ENCODE measurements at regions not wholly inside any gene's neighbourhood (a gene's known extent, or its start where the extent isn't known, plus 50 kb on each side); places are given as distances from the start of the nearest gene placed in this dataset.

DNA sequence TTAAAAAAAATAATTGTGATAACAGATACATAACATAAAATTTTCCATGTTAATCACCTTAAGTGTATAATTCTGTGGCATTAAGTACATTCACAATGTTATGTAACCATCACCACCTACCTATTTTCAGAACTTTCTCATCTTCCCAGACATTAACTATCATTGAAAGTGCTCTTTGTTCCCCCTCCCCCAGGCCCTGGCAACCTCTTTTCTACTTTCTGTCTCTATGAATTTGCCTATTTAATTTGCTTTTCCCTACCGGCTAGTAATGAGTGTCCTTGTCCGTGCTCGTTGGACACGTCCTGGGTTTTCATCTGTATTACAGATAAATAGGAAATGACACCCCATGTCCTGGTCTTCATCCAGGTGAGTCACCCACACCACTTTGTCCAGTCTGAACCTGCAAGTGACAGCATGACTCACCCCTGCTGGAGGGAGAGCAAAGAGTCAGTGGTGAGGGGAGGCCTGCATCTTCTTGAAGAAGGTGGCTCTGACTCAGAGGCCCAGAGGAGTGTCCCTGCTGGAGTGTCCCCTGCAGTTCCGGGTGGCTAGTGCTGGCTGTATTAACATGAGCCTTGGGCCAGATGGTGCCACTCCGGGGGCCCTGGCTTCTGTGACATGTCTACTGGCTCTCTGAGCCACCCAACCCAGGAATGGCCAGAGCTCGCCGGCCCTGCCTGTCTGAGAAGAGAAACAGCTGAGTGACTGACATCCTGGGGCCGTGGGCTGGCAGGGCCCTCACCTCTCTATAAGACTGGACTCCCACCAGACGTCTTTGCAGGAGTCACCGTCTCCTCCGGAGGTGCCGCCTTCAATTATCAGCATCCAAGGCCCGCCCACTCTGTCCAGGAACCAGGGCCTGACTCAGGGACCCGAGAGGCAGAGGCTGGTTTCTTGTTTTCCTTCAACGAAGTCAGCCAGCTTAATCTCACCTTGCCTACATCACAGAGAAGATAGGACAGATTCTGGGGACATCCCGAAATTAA is 503.2 kb upstream of the MKI67 start:
- no peak for DNase-seq (ENCODE audit: low read depth in 2 of 3, low spot score in 2 of 3)

DNA sequence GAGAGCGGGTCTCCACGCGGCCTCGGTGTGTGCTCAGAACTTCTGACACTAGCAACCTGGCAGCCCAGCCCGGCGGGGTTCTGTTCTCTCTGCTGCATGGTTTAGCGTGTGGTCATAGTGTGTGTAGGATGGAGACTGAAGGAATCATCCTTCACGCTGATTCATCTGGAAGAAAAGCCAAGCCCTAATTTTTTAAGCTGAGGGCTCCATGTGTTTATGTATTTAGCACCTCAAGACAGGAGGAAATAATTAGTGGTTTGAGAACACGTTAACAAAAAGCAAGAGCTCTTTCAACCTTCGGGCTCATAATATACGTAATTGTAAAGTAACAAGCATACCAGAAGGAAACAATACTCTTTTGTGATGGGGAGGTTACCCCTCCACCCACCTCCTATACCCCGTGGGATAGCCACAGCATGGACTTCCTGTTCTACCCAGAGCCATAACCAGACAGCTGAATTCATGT is 504.6 kb upstream of the MKI67 start:
- DNase-seq (ENCODE audit: low read depth in 2 of 3, low spot score in 2 of 3), result no peak

DNA sequence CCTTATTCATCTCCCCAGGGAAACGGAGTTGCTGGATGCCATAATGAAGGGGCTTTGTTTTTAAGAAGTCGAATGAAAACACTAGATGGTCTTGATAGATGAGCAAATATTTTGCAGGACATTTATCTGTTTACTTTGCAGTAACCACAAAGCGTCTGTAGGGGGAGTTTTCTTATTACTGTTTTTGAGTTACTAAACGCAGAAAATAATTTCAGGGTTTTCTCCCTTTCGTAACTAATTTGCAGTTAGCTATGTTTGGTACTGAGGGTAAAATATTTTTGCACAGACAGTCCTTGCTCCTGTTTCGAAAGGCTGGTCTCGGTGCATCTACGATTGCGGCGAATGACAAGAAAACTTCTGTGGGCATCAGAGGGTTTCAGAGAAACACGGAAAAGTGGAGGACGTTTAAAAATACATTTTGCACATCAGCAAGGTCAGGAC is 505.6 kb upstream of the MKI67 start:
- DNase-seq (ENCODE audit: low read depth in 2 of 3, low spot score in 2 of 3), result peak in 2 of 3 donors; percentile 8 to 45

DNA sequence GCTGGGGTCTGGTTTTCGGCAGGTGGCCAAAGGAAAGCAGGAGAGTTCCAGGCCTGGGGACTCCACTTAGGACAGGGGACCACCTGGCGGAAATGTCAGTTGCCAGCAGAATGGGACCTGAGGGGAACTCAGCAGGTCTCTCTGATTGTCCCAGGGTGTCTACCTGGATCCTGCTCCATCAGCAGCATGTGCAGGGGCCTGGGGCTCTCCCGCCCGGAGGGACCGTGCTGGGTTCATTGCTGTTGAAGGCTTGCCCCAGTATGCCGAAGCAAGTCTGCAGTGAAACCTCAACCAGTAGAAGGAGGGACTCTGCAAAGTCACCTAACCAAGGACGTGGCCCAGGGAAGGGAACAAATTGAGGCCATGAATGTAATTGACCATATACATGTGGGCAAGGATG is 506.5 kb upstream of the MKI67 start:
- DNase-seq (ENCODE audit: low read depth in 2 of 3, low spot score in 2 of 3), result no peak

DNA sequence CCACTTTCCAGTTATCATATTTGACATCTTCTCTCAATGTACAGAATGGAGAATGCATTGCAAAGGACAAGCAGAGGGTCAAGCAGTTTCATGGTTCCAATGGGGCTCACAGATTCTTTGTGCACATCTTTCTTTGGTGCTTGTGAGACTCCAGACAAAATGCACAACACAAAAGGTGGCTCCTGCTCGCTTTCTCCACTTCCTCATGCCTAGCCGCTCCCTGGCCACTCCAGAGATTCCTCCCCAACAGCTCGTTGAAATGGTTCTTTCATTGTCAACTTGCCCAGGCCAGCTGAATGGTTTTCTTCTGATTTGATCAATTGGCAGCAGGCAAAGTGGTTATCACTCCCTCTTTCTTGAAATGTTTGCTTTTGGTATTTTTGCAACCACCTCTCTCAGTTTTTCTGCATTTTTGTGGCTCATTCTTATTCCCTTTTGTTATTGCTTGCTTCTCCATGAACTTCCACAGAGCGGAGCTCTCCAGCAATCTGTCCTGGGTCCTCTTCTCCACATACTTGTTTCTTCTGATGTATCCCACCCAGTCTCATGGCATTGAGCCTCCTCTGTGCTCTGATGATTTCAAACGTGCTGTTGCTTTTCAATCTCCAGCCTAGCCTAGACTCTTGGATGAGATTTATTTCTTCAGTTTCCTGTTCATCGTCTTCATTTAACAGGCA is 507.8 kb upstream of the MKI67 start:
- DNase-seq (ENCODE audit: low read depth in 2 of 3, low spot score in 2 of 3), result peak in 1 of 3 donors; percentile 10

DNA sequence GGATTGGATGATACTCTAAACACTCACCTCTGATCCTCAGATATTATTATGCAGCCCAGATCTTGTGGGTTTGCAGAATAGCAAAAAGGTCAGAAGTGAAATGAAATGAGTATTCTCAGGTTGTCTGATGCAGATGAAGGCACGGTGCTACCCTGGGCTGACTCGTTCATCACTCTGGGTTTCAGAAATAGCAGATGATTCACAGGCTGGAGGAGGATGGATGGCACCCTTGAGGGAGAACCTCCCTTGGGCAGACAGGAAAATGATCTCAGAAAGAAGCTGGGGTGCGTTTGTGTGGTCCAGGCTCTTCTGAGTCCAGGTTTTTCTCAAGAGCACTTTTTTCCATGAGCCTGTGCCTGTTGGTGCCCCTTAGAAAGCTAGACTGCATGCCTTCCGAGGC is 515.8 kb upstream of the MKI67 start:
- DNase-seq (ENCODE audit: low read depth in 2 of 3, low spot score in 2 of 3), result no peak

DNA sequence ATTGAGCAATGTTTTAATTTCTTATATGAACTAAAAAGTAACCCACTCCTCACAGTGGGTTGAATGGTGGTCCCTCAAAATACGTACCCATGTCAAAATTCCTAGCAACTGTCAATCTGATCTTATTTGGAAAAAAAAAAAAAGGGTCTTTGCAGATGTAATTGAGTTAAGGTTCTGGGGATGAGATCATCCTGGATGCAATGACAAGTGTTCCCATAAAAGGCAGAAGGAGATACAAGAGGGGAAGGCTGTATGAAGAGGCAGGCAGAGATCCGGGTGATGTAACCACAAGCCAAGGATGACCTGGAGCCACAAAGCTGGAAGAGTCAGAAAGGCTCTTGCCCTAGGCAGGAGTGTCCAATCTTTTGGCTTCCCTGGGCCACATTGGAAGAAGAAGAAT is 516.3 kb upstream of the MKI67 start:
- no peak for DNase-seq (ENCODE audit: low read depth in 2 of 3, low spot score in 2 of 3)

DNA sequence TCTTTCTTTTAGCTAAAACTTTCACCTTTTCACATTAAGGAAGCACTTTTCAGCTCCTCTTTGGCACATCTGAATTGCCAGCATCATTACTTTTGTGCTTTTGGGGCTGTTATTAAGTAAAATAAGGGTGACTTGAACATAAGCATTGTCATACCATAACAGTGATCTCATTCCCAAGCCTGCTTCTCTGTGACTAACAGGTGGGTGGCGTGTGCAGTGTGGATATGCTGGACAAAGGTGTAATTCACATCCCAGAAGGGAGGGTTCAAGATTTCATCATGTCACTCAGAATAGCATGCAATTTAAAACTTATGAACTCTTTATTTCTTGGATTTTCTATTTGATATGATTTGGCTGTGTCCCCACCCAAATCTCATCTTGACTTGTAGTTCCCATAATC is 517.4 kb upstream of the MKI67 start:
- no peak for DNase-seq (ENCODE audit: low read depth in 2 of 3, low spot score in 2 of 3)

DNA sequence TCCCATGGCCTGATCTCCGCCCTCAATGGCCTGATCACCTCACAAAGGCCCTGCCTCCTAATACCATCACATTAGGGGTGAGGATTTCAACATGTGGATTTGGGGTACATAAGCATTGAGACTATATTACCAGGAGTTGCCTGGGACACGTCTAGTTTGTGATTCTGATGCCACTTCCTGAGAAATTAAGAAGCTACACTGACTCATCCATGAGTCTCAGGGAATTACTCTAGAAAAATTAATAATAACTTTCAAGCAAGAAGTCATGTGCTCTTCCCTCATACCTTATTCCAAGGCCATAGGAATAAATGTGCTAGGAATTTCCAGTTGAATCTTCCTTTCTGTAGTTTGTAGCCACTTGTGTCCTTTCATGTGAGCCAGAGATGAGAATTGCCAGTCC is 519.3 kb upstream of the MKI67 start:
- DNase-seq (ENCODE audit: low read depth in 2 of 3, low spot score in 2 of 3), result no peak

DNA sequence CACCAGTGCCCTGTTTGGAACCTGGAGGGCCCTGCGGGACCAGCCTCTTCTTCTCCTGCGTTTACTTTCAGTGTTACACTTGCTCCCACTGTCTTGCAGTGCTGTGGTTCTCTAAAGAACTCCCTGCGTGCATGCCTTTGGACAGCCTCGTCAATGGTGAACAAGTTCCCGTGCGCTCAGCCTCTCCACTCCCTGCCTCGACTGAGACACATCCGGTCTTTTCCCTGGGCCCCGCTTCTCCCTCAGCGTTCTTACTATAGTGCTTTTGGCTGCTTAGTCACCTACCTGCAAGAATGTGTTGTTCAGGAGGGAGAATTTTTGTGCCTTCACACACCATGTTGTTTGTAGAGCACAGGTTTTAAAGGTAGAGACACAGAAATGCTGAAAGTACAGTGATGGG is 520.7 kb upstream of the MKI67 start:
- DNase-seq (ENCODE audit: low read depth in 2 of 3, low spot score in 2 of 3), result no peak

DNA sequence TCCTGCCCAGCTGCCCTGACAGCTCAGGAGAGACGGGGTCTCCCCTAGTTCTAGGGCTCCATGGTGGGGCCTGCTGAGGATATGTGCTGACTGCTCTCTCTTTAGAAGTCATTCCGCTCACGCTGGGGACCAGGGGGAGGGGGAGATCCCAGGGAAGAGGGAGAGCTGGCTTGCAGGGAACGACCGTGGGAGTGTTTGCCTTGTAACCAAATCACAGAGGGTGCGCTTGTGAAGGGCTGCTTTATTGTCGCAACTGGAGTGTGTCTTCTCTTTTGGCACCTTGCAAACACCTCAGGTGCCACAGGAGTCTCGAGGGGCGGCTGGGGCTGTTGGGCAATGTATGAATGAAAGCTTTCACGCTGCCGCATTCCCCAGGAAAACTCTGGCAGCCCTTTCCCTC is 531.3 kb upstream of the MKI67 start:
- DNase-seq (ENCODE audit: low read depth in 2 of 3, low spot score in 2 of 3), result no peak

DNA sequence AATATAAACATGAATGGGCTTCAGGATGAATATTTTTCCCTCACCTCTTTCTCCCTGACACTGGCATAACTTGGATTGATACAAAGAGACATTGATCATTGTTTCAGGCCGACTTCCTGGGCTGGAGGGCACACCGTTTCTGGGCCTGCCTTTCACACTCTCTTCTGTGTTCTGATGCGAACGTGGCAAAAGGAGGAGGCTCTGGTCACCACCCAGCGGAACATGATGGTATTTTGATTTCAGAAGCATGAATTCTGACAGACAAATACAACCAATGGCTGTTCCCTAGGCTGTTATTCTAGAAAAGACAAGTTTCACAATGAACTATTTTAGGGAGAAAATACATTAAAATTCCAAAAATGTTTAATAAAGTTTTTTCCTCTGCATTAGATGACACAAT is 534.5 kb upstream of the MKI67 start:
- no peak for DNase-seq (ENCODE audit: low read depth in 2 of 3, low spot score in 2 of 3)

DNA sequence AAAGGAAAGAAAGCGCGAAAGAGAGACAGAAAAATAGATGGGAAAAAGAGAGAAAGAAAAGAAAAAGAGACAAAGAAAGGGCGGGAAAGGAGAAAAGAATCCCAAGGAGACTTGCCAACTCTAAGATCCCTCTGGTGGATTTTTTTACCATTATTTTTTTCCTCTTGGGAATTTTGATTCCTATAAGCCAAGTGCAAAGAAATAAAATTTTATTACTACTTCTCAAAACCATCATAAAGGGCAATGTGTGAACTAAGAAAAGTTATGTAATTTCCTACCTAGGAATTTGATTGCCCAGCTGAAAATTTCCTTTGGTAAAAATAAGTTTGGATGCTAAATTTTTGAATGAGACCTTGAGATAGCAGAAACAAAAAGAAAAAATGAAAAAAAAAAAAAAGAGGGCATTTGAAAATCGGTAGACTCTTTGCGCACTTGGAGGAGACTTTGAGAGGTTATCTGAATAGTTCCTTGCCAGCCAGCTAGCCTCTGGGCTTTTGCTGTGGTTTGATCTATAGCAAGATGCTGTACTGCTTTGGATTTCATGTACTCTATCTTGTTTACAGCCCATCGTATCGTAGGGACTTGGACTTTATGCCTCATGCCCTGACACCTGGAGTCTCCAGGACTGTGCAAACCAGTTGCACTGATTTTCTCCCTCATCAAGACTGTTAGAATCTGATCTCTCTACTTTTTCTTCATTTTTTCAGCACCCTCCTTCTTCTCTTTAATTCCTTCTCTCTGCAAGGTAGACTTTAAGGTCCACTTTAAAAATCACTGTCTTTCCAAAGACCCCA is 535.4 kb upstream of the MKI67 start:
- no peak for DNase-seq (ENCODE audit: low read depth in 2 of 3, low spot score in 2 of 3)

DNA sequence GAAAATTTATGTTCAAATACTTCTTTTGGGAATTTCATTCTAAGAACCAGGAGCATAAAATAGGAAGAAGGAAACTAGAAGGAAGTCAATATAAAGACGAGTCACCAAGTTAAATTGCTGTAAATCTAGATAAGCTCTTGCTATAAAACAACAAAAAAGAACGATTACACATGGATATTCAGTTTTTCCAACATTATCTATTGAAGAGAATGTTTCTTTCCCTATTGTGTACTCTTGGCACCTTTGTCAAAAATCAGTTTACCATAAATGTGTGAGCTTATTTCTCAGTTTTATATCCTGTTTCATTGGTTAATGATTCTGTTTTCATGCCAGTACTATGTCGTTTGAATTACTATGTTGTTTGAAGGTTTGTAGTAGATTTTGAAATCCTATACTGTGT is 536.3 kb upstream of the MKI67 start:
- DNase-seq (ENCODE audit: low read depth in 2 of 3, low spot score in 2 of 3), result no peak

DNA sequence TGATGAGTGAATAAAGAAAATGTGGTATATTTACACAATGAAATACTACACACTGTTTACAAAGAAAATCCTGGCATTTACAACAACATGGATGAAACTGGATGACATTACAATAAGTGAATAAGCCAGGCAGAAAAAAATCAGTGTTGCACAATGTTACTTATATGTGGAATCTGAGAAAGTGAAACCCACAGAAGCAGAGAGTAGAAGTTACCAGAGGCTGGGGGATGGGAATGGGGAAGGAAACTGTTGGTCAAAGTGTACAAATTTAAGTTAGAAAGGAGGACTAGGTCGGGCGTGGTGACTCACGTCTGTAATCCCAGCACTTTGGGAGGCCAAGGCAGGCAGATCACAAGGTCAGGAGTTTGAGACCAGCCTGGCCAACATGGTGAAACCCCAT is 538.5 kb upstream of the MKI67 start:
- DNase-seq (ENCODE audit: low read depth in 2 of 3, low spot score in 2 of 3), result peak in 1 of 3 donors; percentile 1

DNA sequence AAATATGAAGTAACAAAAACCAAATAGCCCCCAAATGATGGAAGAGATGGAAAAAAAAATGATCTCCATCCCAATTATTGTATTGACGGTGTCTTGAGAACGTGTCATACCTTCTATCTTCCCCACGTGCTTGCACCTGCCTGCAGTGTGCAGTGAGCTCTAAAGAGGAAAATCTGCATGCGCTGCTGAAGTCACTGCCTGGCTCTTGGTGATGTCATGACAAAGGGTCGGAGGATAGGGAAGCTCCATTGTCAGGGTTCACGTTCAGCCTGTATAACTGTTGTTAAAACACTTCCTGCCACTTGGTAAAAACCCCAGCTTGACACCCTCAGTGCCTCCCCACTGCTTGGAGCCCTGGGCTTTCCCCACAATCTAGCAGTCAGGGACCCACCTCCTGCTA is 549.2 kb upstream of the MKI67 start:
- no peak for DNase-seq (ENCODE audit: low read depth in 2 of 3, low spot score in 2 of 3)

DNA sequence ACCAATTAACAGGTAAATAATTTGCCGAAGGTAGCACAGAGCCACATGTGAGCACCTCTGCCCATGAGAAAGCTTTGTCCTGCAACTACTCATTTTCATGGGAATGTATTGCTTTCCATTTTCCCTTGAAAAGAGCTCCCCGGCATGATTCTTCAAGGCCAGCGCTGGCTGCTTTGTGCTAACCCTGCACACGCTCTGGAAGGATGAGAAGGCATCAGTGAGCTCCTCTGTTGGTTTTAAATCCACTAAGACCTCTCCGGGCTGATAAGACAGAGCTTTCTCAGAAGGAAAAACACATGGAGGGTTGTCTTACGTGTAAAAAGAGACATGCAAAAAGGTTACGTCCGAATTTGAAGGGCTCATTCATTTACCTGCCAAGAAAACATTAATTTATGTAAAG is 553.9 kb upstream of the MKI67 start:
- DNase-seq (ENCODE audit: low read depth in 2 of 3, low spot score in 2 of 3), result no peak

DNA sequence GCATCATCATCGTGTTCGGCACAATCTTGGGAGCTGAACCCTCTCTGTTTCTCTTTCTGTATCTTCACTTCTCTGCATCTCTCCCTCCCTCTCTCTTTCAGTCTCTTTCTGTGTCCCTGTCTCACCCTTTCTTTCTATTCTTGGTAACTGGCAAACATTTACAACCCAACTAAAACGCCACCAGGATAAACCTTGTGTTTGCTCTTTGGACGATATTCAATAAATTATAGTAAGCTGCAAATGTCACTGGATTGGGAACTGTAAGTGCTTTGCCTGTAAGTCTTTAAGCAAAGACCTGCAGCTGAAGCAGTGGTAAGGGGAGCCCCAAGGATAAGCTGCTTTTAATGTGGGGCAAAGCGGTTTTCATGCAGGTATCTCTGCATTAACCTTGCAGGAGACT is 558.0 kb upstream of the MKI67 start:
- DNase-seq (ENCODE audit: low read depth in 2 of 3, low spot score in 2 of 3), result no peak

DNA sequence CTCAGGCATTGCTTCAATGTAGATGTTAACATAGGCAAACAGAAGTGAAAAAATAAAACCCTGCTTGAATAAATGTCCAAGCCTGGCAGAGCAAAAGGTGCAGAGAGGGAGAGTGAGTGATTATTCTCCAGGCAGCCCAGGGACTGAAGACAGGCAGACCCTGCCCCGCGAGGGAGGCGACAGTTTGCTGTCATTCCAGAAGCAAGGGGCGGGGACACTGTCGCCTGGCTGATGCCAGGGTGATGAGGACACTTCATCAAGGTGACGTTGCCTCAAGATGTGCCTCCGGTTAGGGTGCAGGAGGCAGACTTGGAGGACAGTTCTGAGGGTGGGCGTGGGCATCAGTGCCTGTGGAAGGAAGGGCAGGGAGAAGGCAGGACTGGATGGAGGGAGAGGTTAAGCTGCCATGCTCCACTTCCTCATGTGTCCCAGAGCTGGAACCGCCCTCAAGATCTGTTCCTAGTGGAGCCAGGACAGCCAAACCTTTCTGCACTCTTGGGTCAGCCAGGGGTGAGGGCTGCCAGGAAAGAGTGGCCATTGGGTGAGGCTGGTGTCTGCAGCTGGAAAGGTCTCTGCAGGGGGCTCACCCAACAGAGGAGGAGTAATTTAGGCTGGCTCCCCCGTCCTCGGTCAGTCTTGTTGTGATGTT is 560.5 kb upstream of the MKI67 start:
- no peak for DNase-seq (ENCODE audit: low read depth in 2 of 3, low spot score in 2 of 3)

DNA sequence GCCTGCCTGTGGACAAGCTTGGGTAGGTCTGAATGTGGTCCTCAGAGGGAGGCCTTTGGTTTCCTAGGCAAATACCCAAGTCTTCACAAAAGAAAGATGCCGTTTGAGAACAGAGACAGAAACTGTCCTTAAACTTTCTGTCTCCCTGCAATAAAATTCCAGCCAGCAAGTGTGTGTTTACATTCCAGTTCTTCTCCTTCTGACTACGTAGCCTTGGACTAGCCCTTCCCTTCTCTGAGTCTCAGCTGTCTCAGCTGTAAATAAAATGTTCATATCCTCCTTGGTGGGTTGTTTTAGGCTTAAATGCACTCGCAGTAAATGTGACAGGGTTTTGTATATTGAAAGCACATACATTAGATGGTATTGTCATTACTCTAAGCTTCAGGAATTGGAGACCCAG is 561.2 kb upstream of the MKI67 start:
- DNase-seq (ENCODE audit: low read depth in 2 of 3, low spot score in 2 of 3), result no peak
